Calu3 (cell line): ENCODE measurements at regions not wholly inside any gene's neighbourhood (a gene's known extent, or its start where the extent isn't known, plus 50 kb on each side); places are given as distances from the start of the nearest gene placed in this dataset.

Experiments used
- BruUV-seq: library from RNA; stranded (reverse); fragments of 400-500 nt; replicated peaks from 2 replicates; lab custom pipeline; 2021; lab: Mats Ljungman, UMichigan
- CTCF ChIA-PET: fragments of 300-600 bp; sonication (Branson Sonifier 250); formaldehyde crosslinking; loops from one replicate; lab custom pipeline; 2022; ENCODE audit warnings: antibody characterized with exemption; lab: Charles Lee
- DNase-seq: peaks from one replicate; pipeline ENCODE4 v3.0.0; 2022
- H3K27ac Mint-ChIP-seq: one replicate; pipeline ENCODE4 v1.8.0; 2022; ENCODE audit warnings: mixed read lengths; ENCODE audit not compliant: unreplicated experiment
- H3K27me3 Mint-ChIP-seq: one replicate; pipeline ENCODE4 v1.8.0; 2022; ENCODE audit warnings: mixed read lengths; ENCODE audit not compliant: unreplicated experiment
- H3K36me3 Mint-ChIP-seq: one replicate; pipeline ENCODE4 v1.8.0; 2022; ENCODE audit warnings: mild to moderate bottlenecking, moderate library complexity, mixed read lengths; ENCODE audit not compliant: insufficient read depth, unreplicated experiment
- H3K4me1 Mint-ChIP-seq: one replicate; pipeline ENCODE4 v1.8.0; 2022; ENCODE audit warnings: mild to moderate bottlenecking, low read depth, mixed read lengths; ENCODE audit not compliant: unreplicated experiment
- H3K4me3 Mint-ChIP-seq: one replicate; pipeline ENCODE4 v1.8.0; 2022; ENCODE audit warnings: mild to moderate bottlenecking, low read depth, moderate library complexity, mixed read lengths; ENCODE audit not compliant: unreplicated experiment
- H3K9me3 Mint-ChIP-seq: one replicate; pipeline ENCODE4 v1.8.0; 2022; ENCODE audit warnings: low read depth, mixed read lengths; ENCODE audit not compliant: unreplicated experiment
- CTCF ChIP-seq: fragments of 200-600 bp; IDR thresholded peaks from one replicate; pipeline ENCODE4 v1.8.0; 2022; ENCODE audit warnings: antibody characterized with exemption; ENCODE audit not compliant: unreplicated experiment
- intact Hi-C: fragments of 100-400 bp; cut with micrococcal nuclease; formaldehyde crosslinking; loops from one replicate; pipeline ENCODE4 v1.10.0; 2022; ENCODE audit not compliant: unreplicated experiment

GRCh38 chr10:3625959-3626751, 158.9 kb downstream of the KLF6 start:
- Mint-ChIP-seq H3K27me3 (no peaks in the 10 kb centered on the region), H3K4me1 (peaks cover 5% of the 10 kb centered on the region), H3K36me3 (no peaks in the 10 kb centered on the region), H3K4me3 (no peak overlapping the region), H3K27ac (no peak overlapping the region), H3K9me3 (peaks cover 3% of the 10 kb centered on the region)
- DNase-seq: no peak
- intact Hi-C loops: no loop called here
- BruUV-seq: no TSS peak
- no peak for TF ChIP-seq CTCF
- CTCF ChIA-PET: no interaction called here

GRCh38 chr10:3624367-3624766, 160.6 kb downstream of the KLF6 start:
- Mint-ChIP-seq H3K27me3 (no peaks in the 10 kb centered on the region), H3K27ac (no peak overlapping the region), H3K9me3 (peaks cover 8% of the 10 kb centered on the region), H3K36me3 (no peaks in the 10 kb centered on the region), H3K4me1 (no peaks in the 10 kb centered on the region), H3K4me3 (no peak overlapping the region)
- intact Hi-C loops: no loop called here
- TF ChIP-seq CTCF: no peak
- no TSS peak for BruUV-seq
- CTCF ChIA-PET: no interaction called here
- no peak for DNase-seq

GRCh38 chr10:3623746-3624145, 161.3 kb downstream of the KLF6 start:
- no peak for DNase-seq
- CTCF ChIA-PET: no interaction called here
- H3K27ac Mint-ChIP-seq: no peak overlapping the region
- no peak for TF ChIP-seq CTCF
- BruUV-seq: no TSS peak
- intact Hi-C loops: no loop called here
- no peaks in the 10 kb centered on the region for H3K4me1 Mint-ChIP-seq
- no peaks in the 10 kb centered on the region for H3K36me3 Mint-ChIP-seq
- no peaks in the 10 kb centered on the region for H3K27me3 Mint-ChIP-seq
- no peak overlapping the region for H3K4me3 Mint-ChIP-seq
- H3K9me3 Mint-ChIP-seq: peaks cover 8% of the 10 kb centered on the region

- CTCF ChIA-PET: no interaction called here
- no peaks in the 10 kb centered on the region for H3K36me3 Mint-ChIP-seq
Observed at GRCh38 chr10:3622845-3623621, 162.0 kb downstream of the KLF6 start.

More at GRCh38 chr10:3622845-3623621, 162.0 kb downstream of the KLF6 start:
- Mint-ChIP-seq H3K27me3 (no peaks in the 10 kb centered on the region), H3K9me3 (peaks cover 8% of the 10 kb centered on the region), H3K27ac (no peak overlapping the region), H3K4me3 (no peak overlapping the region), H3K4me1 (no peaks in the 10 kb centered on the region)
- TF ChIP-seq CTCF: no peak
- DNase-seq: no peak
- intact Hi-C loops: no loop called here
- BruUV-seq: no TSS peak
